Stimulated activated naive CD8-positive, alpha-beta T cell treated with anti-CD3 and anti-CD28 coated beads, Interleukin-15, amount 100 ng/mL, for 72 hours (primary cell): ENCODE measurements at regions not wholly inside any gene's neighbourhood (a gene's known extent, or its start where the extent isn't known, plus 50 kb on each side); places are given as distances from the start of the nearest gene placed in this dataset.
"Not testable (repeated sequence)": the region's sequence is repeated elsewhere in the genome, so short reads cannot be mapped to it uniquely, and the experiment has no call there.

Experiments used
- ATAC-seq: fragments of 150-1000 bp; cut with Tn5 transposase; 2 replicates; pipeline ENCODE4 v1.10.0; 2021; ENCODE audit warnings: mild to moderate bottlenecking, moderate library complexity
- DNase-seq, 2 donors: peaks; one replicate each; pipeline ENCODE4 v3.0.0; 2021 to 2022
- H3K27ac Mint-ChIP-seq, 2 donors: one replicate each; pipeline ENCODE4 v1.8.0; 2022; ENCODE audit warnings: mild to moderate bottlenecking in 2 of 2, mixed read lengths in 2 of 2, moderate library complexity in 2 of 2
- H3K27me3 Mint-ChIP-seq: one replicate; pipeline ENCODE4 v1.8.0; 2022; ENCODE audit warnings: mixed read lengths
- H3K4me1 Mint-ChIP-seq: one replicate; pipeline ENCODE4 v1.8.0; 2022; ENCODE audit warnings: mild to moderate bottlenecking, mixed read lengths
- H3K4me3 Mint-ChIP-seq, 2 donors: one replicate each; pipeline ENCODE4 v1.8.0; 2022; ENCODE audit warnings: mild to moderate bottlenecking in 2 of 2, mixed read lengths in 2 of 2, moderate library complexity in 1 of 2
- H3K9me3 Mint-ChIP-seq, 2 donors: one replicate each; pipeline ENCODE4 v1.8.0; 2022; ENCODE audit warnings: mixed read lengths in 2 of 2

- peaks cover 8 to 15% of the 10 kb centered on the region in 2 donors for H3K9me3 Mint-ChIP-seq
- no peaks in the 10 kb centered on the region for H3K27me3 Mint-ChIP-seq
- ATAC-seq (no peak), DNase-seq (no peak)
- H3K4me1 Mint-ChIP-seq, result peaks cover 5% of the 10 kb centered on the region
- no peak overlapping the region for H3K4me3 Mint-ChIP-seq
- H3K27ac Mint-ChIP-seq, result no peak overlapping the region
These were observed 200.8 kb downstream of the DUSP6 start for GRCh38 chr12:89151536-89151935.

- H3K9me3 Mint-ChIP-seq, result peaks cover 8 to 15% of the 10 kb centered on the region in 2 donors
- not testable (repeated sequence) for H3K4me3 Mint-ChIP-seq, ATAC-seq, H3K27me3 Mint-ChIP-seq, H3K27ac Mint-ChIP-seq, H3K4me1 Mint-ChIP-seq, DNase-seq
These were observed 201.5 kb downstream of the DUSP6 start for GRCh38 chr12:89150789-89151188.

- H3K9me3 Mint-ChIP-seq, result no peaks in the 10 kb centered on the region
- no peak overlapping the region for H3K27ac Mint-ChIP-seq
These were observed 211.6 kb downstream of the DUSP6 start for GRCh38 chr12:89140602-89141238.

GRCh38 chr12:89140141-89140540 lies 212.2 kb downstream of the DUSP6 start:
- Mint-ChIP-seq H3K27me3 (no peaks in the 10 kb centered on the region), H3K4me1 (peaks cover 40% of the 10 kb centered on the region), H3K4me3 (no peak overlapping the region), H3K27ac (no peak overlapping the region), H3K9me3 (no peaks in the 10 kb centered on the region)
- no peak for ATAC-seq
- DNase-seq, result no peak

More at GRCh38 chr12:89140602-89141238, 211.6 kb downstream of the DUSP6 start:
- ATAC-seq (no peak), DNase-seq (no peak)
- H3K27me3 Mint-ChIP-seq, result no peaks in the 10 kb centered on the region
- no peak overlapping the region for H3K4me3 Mint-ChIP-seq
- peaks cover 37% of the 10 kb centered on the region for H3K4me1 Mint-ChIP-seq

GRCh38 chr12:89139390-89139789 lies 212.9 kb downstream of the DUSP6 start:
- Mint-ChIP-seq H3K4me3 (no peak overlapping the region), H3K4me1 (peaks cover 40% of the 10 kb centered on the region), H3K9me3 (no peaks in the 10 kb centered on the region), H3K27ac (no peak overlapping the region), H3K27me3 (no peaks in the 10 kb centered on the region)
- no peak for DNase-seq
- no peak for ATAC-seq

GRCh38 chr12:89138048-89138852 lies 214.1 kb downstream of the DUSP6 start:
- Mint-ChIP-seq H3K4me1 (peaks cover 40% of the 10 kb centered on the region), H3K27ac (peak overlapping the region in 1 of 2 donors; percentile 14)
- peak; percentile 97 for ATAC-seq

GRCh38 chr12:89135976-89136634 lies 216.2 kb downstream of the DUSP6 start:
- H3K27me3 Mint-ChIP-seq, result no peaks in the 10 kb centered on the region
- peak; percentile 51 for ATAC-seq
- H3K27ac Mint-ChIP-seq, result no peak overlapping the region
- DNase-seq, result no peak
- no peak overlapping the region for H3K4me3 Mint-ChIP-seq
- peaks cover 40% of the 10 kb centered on the region for H3K4me1 Mint-ChIP-seq
- H3K9me3 Mint-ChIP-seq, result no peaks in the 10 kb centered on the region

More at GRCh38 chr12:89138048-89138852, 214.1 kb downstream of the DUSP6 start:
- H3K9me3 Mint-ChIP-seq, result no peaks in the 10 kb centered on the region
- H3K4me3 Mint-ChIP-seq, result peak overlapping the region; percentile 5 to 32
- no peaks in the 10 kb centered on the region for H3K27me3 Mint-ChIP-seq
- peak; percentile 19 to 55 for DNase-seq

GRCh38 chr12:89134213-89134770 lies 218.0 kb downstream of the DUSP6 start:
- Mint-ChIP-seq H3K27me3 (no peaks in the 10 kb centered on the region), H3K27ac (no peak overlapping the region), H3K4me1 (peaks cover 38% of the 10 kb centered on the region), H3K9me3 (no peaks in the 10 kb centered on the region), H3K4me3 (no peak overlapping the region)
- ATAC-seq, result no peak
- DNase-seq, result no peak

- no peaks in the 10 kb centered on the region for H3K27me3 Mint-ChIP-seq
- no peak overlapping the region for H3K27ac Mint-ChIP-seq
- DNase-seq (no peak), ATAC-seq (no peak)
- H3K4me3 Mint-ChIP-seq, result no peak overlapping the region
- no peaks in the 10 kb centered on the region for H3K4me1 Mint-ChIP-seq
- no peaks in the 10 kb centered on the region for H3K9me3 Mint-ChIP-seq
These were observed 223.0 kb downstream of the DUSP6 start for GRCh38 chr12:89129167-89129870.

- Mint-ChIP-seq H3K27me3 (no peaks in the 10 kb centered on the region), H3K27ac (no peak overlapping the region), H3K9me3 (no peaks in the 10 kb centered on the region), H3K4me3 (no peak overlapping the region), H3K4me1 (no peaks in the 10 kb centered on the region)
- ATAC-seq (no peak), DNase-seq (no peak)
These were observed 225.6 kb downstream of the DUSP6 start for GRCh38 chr12:89126712-89127111.

- Mint-ChIP-seq H3K27ac (no peak overlapping the region), H3K4me3 (no peak overlapping the region), H3K9me3 (no peaks in the 10 kb centered on the region), H3K4me1 (peaks cover under 1% of the 10 kb centered on the region), H3K27me3 (peaks cover 10% of the 10 kb centered on the region)
- ATAC-seq, result no peak
- no peak for DNase-seq
These were observed 229.4 kb downstream of the DUSP6 start for GRCh38 chr12:89122852-89123251.

- Mint-ChIP-seq H3K4me3 (no peak overlapping the region), H3K4me1 (peaks cover 6% of the 10 kb centered on the region), H3K9me3 (no peaks in the 10 kb centered on the region), H3K27me3 (peaks cover 29% of the 10 kb centered on the region), H3K27ac (no peak overlapping the region)
- no peak for DNase-seq
- ATAC-seq, result no peak
These were observed 234.8 kb downstream of the DUSP6 start for GRCh38 chr12:89117448-89118034.

- DNase-seq, result no peak
These were observed 240.3 kb downstream of the DUSP6 start for GRCh38 chr12:89111964-89112363.

GRCh38 chr12:89108265-89108664 lies 244.0 kb downstream of the DUSP6 start:
- no peak for ATAC-seq
- Mint-ChIP-seq H3K27me3 (no peaks in the 10 kb centered on the region), H3K27ac (no peak overlapping the region), H3K9me3 (no peaks in the 10 kb centered on the region), H3K4me3 (no peak overlapping the region), H3K4me1 (no peaks in the 10 kb centered on the region)
- DNase-seq, result no peak

More at GRCh38 chr12:89111964-89112363, 240.3 kb downstream of the DUSP6 start:
- Mint-ChIP-seq H3K4me1 (no peaks in the 10 kb centered on the region), H3K4me3 (no peak overlapping the region), H3K27ac (no peak overlapping the region), H3K27me3 (peaks cover 9% of the 10 kb centered on the region), H3K9me3 (no peaks in the 10 kb centered on the region)
- no peak for ATAC-seq

GRCh38 chr12:89106950-89107349 lies 245.4 kb downstream of the DUSP6 start:
- H3K4me3 Mint-ChIP-seq, result no peak overlapping the region
- ATAC-seq (no peak), DNase-seq (no peak)
- no peaks in the 10 kb centered on the region for H3K27me3 Mint-ChIP-seq
- no peak overlapping the region for H3K27ac Mint-ChIP-seq
- no peaks in the 10 kb centered on the region for H3K4me1 Mint-ChIP-seq
- H3K9me3 Mint-ChIP-seq, result no peaks in the 10 kb centered on the region
